HL-60 (cell line): ENCODE measurements at regions not wholly inside any gene's neighbourhood (a gene's known extent, or its start where the extent isn't known, plus 50 kb on each side); places are given as distances from the start of the nearest gene placed in this dataset.

ENCODE experiments used
- DNase-seq, 2 experiments: peaks; one replicate each; pipeline ENCODE4 v3.0.0-alpha.2; 2010 to 2020; ENCODE audit warnings: low read depth in 1 of 2, low spot score in 1 of 2
- H3K27ac ChIP-seq: fragments of 250-450 bp; sonication (Bioruptor Pico); replicated peaks from 2 replicates; pipeline ENCODE4 v1.5.1; 2020; ENCODE audit warnings: mild to moderate bottlenecking, moderate library complexity
- H3K27me3 ChIP-seq: fragments of 250-450 bp; sonication (Bioruptor Pico); 2 replicates; pipeline ENCODE4 v1.5.1; 2021; ENCODE audit warnings: mild to moderate bottlenecking, moderate library complexity; ENCODE audit not compliant: insufficient read depth, poor library complexity, severe bottlenecking
- H3K4me3 ChIP-seq: replicated peaks from 2 replicates; pipeline ENCODE4 v1.5.1; 2011; ENCODE audit warnings: mild to moderate bottlenecking, control low read depth, low read length; ENCODE audit not compliant: insufficient read depth
- GABPA ChIP-seq: IDR thresholded peaks from 2 replicates; pipeline ENCODE4 v1.6.1; 2012; ENCODE audit warnings: low read depth
- POLR2AphosphoS5 ChIP-seq: IDR thresholded peaks from 2 replicates; pipeline ENCODE4 v1.6.1; 2012; ENCODE audit warnings: low read depth
- SPI1 ChIP-seq: IDR thresholded peaks from 2 replicates; pipeline ENCODE4 v1.6.1; 2012; ENCODE audit warnings: low read depth, mild to moderate bottlenecking, borderline replicate concordance
- TF ChIP-seq, protein P1 (sequence below): IDR thresholded peaks from 2 replicates; pipeline ENCODE4 v1.6.1; 2012; ENCODE audit warnings: low read depth; ENCODE audit not compliant: insufficient replicate concordance
- TF ChIP-seq, protein P2 (sequence below): IDR thresholded peaks from one replicate; pipeline ENCODE4 v1.5.1; 2011; ENCODE audit warnings: low read length, control low read depth, inconsistent platforms; ENCODE audit not compliant: insufficient read depth

DNA sequence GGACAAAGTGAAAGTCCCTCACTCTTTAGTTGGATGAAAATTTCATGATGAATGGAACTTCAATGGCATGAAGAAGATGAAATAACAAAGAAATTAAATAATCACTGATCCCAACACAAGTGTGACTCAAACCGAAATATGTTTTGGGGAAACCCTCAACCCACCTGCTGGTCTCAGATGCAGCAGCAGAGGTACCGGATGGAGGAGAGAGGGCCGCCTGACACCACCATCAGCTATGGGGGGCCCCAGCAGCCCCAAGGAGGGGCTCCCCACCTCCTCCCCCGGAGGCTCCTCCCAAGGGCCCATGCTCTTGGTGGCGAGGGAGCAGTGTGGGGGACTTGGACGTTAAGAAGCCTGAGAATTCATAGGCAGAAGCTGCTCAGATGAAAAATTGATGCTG lies 137.2 kb upstream of the ADARB2 start:
- Histone ChIP-seq H3K27me3 (no peaks in the 10 kb centered on the region), H3K27ac (no peak overlapping the region), H3K4me3 (no peak overlapping the region)
- DNase-seq = no peak
- TF ChIP-seq POLR2AphosphoS5 (no peak), GABPA (no peak)

DNA sequence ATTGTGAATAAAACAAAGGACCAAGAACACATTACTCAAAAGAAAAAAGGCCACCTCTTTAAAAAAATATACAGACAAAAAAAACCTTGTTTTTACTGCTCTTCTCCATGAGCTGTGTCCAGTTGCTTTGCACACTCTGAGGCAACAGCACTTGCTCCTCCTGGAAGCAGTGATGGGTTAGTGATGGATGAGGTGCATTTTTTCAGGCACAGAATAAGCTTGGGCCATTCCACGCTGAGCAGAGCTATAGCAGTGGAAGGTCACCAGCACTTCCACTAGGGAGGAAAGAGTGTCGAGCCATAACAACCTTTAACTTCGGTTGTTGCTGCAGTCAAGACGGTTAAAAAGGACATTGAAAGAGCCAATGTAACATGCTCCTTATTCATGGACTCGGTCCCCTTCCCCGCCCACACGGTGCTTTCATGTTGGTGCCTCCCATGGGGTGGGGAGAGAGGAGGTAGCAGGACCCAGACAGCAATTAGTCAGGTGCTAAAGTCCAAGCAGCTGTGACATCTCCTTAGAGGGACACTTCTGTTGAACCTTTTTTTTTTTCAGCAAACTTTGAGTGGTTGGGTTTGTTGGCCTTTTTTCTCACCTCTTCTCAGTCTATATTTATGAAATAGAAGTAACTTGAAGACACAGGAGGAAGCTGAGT lies 136.5 kb upstream of the ADARB2 start:
- no peak for TF ChIP-seq GABPA
- TF ChIP-seq, protein P1, sequence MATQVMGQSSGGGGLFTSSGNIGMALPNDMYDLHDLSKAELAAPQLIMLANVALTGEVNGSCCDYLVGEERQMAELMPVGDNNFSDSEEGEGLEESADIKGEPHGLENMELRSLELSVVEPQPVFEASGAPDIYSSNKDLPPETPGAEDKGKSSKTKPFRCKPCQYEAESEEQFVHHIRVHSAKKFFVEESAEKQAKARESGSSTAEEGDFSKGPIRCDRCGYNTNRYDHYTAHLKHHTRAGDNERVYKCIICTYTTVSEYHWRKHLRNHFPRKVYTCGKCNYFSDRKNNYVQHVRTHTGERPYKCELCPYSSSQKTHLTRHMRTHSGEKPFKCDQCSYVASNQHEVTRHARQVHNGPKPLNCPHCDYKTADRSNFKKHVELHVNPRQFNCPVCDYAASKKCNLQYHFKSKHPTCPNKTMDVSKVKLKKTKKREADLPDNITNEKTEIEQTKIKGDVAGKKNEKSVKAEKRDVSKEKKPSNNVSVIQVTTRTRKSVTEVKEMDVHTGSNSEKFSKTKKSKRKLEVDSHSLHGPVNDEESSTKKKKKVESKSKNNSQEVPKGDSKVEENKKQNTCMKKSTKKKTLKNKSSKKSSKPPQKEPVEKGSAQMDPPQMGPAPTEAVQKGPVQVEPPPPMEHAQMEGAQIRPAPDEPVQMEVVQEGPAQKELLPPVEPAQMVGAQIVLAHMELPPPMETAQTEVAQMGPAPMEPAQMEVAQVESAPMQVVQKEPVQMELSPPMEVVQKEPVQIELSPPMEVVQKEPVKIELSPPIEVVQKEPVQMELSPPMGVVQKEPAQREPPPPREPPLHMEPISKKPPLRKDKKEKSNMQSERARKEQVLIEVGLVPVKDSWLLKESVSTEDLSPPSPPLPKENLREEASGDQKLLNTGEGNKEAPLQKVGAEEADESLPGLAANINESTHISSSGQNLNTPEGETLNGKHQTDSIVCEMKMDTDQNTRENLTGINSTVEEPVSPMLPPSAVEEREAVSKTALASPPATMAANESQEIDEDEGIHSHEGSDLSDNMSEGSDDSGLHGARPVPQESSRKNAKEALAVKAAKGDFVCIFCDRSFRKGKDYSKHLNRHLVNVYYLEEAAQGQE = no peak
- TF ChIP-seq, protein P2, sequence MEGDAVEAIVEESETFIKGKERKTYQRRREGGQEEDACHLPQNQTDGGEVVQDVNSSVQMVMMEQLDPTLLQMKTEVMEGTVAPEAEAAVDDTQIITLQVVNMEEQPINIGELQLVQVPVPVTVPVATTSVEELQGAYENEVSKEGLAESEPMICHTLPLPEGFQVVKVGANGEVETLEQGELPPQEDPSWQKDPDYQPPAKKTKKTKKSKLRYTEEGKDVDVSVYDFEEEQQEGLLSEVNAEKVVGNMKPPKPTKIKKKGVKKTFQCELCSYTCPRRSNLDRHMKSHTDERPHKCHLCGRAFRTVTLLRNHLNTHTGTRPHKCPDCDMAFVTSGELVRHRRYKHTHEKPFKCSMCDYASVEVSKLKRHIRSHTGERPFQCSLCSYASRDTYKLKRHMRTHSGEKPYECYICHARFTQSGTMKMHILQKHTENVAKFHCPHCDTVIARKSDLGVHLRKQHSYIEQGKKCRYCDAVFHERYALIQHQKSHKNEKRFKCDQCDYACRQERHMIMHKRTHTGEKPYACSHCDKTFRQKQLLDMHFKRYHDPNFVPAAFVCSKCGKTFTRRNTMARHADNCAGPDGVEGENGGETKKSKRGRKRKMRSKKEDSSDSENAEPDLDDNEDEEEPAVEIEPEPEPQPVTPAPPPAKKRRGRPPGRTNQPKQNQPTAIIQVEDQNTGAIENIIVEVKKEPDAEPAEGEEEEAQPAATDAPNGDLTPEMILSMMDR = no peak
- no peak for TF ChIP-seq SPI1
- TF ChIP-seq POLR2AphosphoS5 = no peak
- no peaks in the 10 kb centered on the region for H3K27me3 ChIP-seq
- H3K4me3 ChIP-seq = no peak overlapping the region
- no peak overlapping the region for H3K27ac ChIP-seq
- DNase-seq = no peak

DNA sequence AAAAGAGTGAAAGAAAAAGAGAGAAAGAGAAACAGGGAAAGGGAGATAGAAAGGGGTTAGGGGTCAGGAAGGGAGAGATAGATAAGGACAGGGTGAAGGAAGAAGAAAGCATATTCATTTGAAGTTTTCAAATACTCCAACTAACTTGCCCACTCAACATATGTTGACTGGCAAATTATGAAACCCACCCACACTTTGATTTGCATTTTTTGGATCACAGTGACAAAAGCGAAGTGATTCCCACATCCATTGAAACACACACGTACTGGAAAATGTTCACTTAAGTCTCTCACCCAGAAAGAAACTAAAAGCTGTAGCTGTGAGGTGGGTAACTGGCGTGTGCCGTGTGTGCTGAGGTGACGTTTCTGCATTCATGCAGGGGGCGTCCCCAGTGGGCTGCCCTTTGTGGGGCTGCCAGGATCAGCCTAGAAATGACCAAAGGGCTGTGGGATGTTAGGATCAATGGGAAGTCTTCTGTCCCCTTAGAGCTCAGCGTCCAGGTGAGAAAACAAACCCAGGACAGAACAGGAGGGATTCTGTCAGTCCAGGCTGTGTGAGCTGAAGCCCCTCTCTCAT lies 134.9 kb upstream of the ADARB2 start:
- no peak for DNase-seq
- H3K4me3 ChIP-seq = no peak overlapping the region
- TF ChIP-seq, protein P1 = no peak
- TF ChIP-seq GABPA (no peak), SPI1 (no peak), POLR2AphosphoS5 (no peak)
- TF ChIP-seq, protein P2 = no peak
- H3K27ac ChIP-seq = no peak overlapping the region
- H3K27me3 ChIP-seq = no peaks in the 10 kb centered on the region

DNA sequence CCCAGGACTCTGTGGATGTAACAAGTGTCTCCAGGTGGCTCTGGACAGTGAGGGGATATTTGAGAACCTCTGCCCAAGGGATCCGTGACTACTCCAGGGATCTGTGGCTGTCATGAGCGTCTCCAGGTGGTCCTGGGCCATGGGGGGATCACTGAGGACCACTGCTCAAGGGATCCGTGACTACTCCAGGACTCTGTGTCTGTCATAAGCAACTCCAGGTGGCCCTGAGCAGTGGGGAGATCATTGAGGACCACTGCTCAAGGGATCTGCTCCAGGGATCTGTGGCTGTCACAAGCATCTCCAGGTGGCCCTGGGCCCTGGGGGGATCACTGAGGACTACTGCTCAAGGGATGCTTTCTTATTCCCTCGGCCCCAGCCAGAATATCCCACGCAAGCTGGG lies 133.2 kb upstream of the ADARB2 start:
- Histone ChIP-seq H3K27ac (no peak overlapping the region), H3K4me3 (no peak overlapping the region), H3K27me3 (no peaks in the 10 kb centered on the region)
- TF ChIP-seq POLR2AphosphoS5 = no peak
- TF ChIP-seq, protein P2 = no peak
- no peak for DNase-seq
